HG03064 (cell line): ENCODE measurements at regions not wholly inside any gene's neighbourhood (a gene's known extent, or its start where the extent isn't known, plus 50 kb on each side); places are given as distances from the start of the nearest gene placed in this dataset.

Experiments
- ATAC-seq: cut with Tn5 transposase; IDR thresholded peaks from one replicate; pipeline ENCODE4 v1.9.1; 2021; ENCODE audit warnings: low read depth; ENCODE audit not compliant: unreplicated experiment

- ATAC-seq: no peak
Measured at GRCh38 chr13:111394211-111394922, 73.9 kb downstream of the TEX29 start.

DNA sequence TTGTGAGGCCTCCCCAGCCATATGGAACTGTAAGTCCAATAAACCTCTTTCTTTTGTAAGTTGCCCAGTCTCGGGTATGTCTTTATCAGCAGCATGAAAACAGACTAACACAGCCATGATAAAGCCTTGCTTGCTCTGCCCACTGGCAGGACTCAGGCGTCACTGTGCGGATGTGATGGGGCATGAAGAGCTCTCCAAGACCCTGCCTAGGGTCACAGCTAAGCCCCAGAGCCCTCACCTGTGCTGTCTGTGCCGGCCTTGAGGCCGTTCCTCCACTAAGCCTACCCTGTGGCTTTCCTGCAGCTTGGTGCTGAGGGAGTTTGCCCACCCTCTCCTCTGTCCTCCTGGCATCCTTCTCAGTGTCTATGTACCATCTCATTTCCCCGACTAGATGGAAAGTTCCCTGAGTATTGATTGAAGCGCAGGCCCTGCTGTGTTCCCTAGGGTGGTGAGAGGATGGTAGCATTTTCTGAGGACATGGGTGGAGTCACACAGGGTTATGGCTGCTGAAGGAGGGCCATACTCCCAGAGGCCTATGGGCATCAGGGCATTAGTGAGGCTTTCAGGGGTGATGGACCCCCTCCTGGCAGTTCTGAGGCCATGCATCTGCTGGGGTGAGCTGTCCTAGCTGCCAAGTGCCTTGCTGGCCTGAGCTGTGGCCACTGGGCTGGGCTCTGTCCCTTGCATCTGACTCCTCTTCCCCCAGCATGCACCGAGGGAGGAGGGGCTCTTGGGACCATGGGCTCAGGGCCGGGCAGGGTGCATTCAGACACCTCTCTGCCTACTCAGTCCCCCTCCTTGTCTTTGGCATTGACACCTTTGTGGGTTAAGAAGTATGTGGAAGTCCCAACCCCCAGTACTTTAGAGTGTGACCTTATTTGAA, 75.3 kb downstream of the TEX29 start:
- no peak for ATAC-seq

DNA sequence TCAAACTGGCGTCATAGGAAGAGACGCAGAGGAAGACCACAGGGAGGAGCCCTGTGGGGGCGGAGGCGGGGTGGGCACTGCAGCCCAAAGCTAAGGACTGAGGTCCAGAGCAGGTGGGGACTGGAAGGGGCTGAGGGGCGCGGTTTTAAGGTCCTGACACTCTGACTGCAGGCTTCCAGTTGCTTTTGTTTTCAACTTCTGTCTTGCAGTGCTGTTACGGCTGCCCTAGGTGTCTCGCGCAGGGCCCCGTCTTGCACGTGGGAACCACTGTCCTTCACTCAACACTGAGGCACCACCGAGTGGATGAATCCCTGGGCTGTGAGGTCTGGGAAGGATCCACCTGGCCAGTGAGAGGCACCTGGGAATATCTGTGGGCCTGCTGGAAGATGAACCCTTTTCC, 76.0 kb downstream of the TEX29 start:
- ATAC-seq: no peak

DNA sequence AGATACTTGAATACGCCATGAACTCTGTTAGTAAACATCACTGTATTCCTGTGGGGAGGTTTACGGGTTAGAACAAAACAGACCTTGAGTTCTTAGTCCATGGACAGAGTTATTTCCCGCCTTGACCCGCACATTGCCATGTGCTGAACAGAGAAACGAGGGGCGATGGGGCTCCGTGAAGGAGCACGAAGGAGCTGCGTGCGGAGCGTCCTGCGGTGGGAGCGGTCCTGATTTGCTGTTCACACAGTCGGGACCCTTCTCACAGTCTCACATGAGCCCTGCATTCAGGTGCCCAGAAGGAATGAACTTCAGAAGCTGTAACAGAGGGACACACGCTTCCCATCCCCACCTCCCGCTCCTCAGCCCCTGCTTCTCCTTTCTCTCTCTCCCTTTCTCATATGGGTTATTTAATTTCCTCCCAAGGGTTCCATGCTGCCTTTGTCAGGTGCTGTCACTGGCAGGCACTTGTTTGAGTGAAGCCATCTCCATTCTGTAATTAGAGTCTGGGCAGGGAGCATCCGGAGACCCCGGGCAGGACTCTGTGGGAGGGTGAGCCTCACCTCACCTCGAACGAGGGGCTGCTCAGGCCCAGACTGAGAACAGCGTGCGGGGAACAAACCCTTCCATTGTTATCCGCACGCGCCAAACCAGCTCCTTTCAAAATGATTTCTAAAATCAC, 76.9 kb downstream of the TEX29 start:
- no peak for ATAC-seq

DNA sequence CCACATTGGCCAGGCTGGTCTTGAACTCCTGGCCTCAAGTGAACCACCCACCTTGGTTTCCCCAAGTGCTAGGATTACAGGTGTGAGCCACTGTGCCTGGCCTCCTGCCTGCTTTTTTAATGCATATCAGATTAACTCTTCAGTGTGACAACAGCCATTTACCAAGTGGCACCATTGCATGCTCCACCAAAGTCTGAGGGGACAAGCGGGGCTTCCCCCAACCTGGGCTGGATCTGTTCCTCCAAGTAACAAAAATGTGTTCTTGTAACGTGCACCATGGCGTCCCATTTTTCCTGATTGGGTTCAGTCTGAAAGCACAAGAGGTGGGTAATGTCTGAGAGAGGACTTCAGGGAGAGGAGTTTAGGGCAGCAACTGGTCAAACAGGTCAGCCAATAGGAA, 77.8 kb downstream of the TEX29 start:
- no peak for ATAC-seq

DNA sequence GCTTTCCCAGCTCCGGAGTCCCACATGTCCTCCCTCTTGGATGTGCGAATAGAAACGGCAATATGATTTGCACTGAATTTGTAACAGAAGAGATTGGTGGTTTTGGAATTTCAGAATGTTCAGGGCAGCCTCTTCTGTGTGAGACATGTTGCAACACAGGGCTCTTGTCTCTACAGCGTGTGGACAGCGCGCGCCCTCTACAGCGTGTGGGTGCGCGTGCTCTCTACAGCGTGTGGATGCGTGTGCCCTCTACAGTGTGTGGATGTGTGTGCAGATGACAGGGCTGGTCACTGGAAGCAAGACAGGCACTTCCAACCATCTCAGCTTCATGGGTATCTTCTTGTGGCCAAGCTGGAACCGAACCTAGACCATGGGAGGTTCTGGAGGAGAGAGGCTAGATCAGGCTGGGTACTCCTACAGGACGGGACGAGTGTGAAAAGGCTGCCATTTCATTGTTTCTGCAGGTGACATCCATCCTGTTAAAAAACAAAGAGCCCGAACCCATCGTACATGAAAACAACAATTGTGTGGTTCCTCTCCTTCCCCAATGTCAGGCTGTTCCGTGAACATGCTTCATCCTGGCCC, 78.4 kb downstream of the TEX29 start:
- ATAC-seq: no peak

GRCh38 chr13:111399334-111399733, 78.9 kb downstream of the TEX29 start:
- no peak for ATAC-seq

DNA sequence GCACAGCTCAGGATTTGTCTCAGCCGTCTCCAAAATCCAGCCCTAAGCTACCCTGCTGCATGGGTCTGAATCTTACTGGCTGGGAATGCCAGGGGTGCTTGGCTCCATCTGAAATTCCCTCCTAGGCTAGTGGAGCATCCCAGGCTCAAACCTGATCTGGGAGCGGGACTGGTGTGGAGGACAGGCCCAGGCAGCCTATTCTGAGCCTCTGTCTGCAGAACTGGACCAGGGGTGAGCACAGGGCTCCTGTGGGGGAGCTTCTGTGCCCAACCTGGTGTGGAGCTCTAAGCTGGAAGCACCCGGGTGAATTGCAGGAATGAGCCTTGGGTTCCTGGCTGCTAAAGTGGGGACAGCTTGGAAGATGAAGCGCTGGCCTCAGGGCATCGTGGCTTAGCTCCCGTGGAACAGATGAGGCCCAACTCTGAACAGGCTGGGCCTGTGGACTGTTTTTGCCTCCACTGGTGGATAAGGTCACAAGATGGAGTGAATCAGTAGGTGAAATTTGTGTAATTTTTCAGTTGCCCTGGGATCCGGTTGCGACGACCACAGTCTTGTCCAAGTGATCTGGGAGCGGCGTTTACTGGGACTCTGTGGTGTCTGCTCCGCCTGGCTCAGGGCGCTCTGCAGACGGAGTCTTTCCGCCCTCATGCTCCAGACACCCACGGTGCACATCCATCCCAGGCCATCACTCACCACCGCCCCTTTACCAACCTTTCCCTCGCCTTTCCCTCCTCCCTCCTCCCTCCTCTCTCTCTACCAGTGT, 79.5 kb downstream of the TEX29 start:
- no peak for ATAC-seq

DNA sequence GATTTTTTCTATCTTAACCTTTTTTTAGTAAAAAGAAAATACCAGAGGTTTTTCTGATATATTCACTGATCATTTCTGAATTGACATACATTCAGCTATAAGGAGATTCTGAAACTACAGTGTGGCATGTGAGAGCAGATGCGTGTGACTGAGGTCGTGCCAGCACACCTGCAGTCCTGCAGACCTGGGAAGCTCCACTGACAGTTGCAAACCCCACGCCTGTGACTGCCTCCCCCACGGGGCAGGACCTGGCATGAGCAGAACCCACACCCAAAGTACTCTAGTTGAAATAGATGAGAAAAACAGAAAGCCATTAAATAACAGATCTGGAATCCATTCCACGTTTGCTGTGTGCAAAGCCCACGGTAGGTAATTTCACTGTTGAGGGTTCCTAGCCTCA, 80.7 kb downstream of the TEX29 start:
- no peak for ATAC-seq

GRCh38 chr13:111401755-111402154, 81.3 kb downstream of the TEX29 start:
- ATAC-seq: no peak

GRCh38 chr13:111402441-111402840, 82.0 kb downstream of the TEX29 start:
- no peak for ATAC-seq

DNA sequence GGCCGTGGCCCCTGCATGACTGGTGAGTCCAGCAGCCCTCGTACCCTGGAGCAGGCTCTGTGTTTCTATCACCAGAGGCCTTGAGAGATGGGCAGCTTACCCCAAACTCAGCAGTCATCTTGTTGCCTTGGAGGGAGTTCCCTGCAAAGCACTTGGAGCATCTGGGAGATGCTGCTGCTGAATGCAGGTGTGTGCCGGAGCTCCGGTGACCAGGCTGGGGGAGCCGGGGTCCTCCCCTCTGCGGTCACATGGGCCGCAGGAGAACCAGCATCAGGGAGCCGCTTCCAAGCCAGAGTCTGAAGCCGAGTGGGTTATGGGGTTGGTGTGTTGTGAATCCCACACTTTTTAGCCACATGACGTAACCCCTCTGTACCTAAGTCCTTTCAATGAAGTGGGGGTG, 82.8 kb downstream of the TEX29 start:
- ATAC-seq: no peak

DNA sequence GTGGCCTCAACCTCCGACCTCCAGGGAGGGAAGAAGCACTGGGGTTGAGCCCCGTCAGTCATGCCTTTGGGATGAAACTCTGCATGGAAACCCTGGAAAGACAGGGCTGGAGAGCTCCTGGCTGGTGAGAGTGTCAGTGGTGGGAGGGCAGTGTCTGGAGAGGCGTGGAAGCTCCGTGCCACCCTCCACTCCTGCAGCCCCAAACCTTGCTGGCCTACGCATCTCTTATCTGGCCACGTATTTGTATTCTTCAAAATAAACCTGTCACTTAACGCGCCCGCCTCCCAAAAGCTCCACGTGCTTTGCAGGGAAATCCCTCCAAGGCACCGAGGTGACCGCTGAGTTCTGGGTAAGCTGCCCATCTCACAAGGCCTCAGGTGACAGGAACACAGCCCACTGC, 84.3 kb downstream of the TEX29 start:
- ATAC-seq: no peak

- no peak for ATAC-seq
Measured at GRCh38 chr13:111406636-111407035, 86.2 kb downstream of the TEX29 start.

DNA sequence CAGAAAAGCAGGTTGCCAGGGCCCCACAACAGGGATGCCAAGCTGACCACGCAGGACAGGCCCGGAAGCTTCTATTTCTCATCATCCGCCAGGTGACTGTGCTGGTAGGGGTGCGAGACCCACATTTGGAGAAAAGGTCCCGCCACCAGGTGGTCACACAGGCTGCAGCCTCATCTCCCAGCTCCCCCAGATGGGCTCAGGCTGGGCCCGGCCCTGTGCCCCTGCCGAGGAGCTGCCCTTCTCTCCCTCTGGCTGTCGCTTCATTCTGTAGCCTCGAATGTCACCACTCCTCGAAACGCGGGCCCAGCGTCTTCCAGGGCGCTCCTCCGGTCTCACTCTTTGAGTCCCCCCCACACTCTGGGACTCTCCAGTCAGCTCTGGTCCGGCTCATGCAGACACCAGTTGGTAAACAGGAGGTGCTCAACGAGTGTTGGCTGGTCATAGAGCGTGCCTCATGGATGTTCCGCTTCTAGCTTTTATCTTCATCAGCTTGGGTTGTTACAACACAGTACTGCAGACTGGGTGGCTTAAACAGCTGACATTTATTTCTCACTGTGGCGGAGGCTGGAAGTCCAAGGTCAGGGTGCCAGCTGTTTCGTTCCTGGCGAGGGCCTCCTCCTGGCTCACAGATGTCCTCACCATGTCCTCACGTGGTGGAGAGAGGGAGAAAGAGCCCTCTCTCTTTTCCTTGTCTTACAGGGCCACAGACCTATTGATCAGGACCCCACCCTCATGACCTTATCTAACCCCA, 87.1 kb downstream of the TEX29 start:
- ATAC-seq: no peak

GRCh38 chr13:111409413-111409812, 89.0 kb downstream of the TEX29 start:
- no peak for ATAC-seq

GRCh38 chr13:111410232-111411021, 90.0 kb downstream of the TEX29 start:
- no peak for ATAC-seq

DNA sequence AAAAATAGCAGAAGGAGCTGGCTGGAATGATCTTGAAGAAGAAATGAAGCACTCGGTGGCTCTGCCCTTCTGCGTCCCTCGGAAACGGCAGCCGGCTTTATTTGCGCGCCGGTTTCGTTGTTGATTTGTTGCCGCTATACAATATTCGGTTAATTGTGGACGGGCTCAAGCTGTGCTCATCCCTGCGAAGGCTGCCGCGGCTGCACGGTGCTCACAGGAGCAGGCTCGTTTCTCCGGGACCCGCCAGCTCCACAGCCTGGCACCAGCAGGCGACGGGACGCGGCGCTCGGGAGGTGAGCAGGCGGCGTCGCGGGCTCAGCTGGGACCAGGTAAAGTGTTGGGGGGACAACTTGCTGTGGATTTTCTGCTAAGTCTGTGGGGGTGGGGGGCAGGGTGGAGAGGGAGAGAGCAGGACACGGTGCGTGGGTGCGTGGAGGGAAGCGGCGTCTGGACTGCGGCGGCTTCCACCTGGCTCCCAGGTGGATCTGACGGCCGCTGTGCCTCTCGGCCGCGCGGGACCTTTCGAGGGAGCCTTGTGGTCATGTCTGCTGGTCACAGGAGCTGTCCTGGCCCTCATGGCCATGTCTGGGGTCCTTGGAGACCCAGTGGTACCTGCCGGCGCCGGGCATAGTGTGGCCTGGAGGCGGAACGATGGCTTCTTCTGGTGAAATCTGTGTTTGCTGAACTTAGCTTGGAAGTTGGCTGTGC, 90.9 kb downstream of the TEX29 start:
- no peak for ATAC-seq
